Suprapubic skin (tissue), 4 donors: ENCODE measurements at regions not wholly inside any gene's neighbourhood (a gene's known extent, or its start where the extent isn't known, plus 50 kb on each side); places are given as distances from the start of the nearest gene placed in this dataset.

Source experiments
- CTCF ChIP-seq, 2 donors: fragments of 200-600 bp in 1 of 2; fragments of 450-650 bp in 1 of 2; sonication (generic) in 1 of 2; IDR thresholded peaks; one replicate each; pipeline ENCODE4 v1.5.1; 2016 to 2019; ENCODE audit warnings: antibody characterized with exemption in 2 of 2, mild to moderate bottlenecking in 1 of 2, moderate library complexity in 1 of 2
- EP300 ChIP-seq: sonication (generic); formaldehyde crosslinking; IDR thresholded peaks from one replicate; pipeline ENCODE4 v1.6.1; 2017; ENCODE audit warnings: antibody characterized with exemption
- POLR2A ChIP-seq, 2 donors: fragments of 450-650 bp; IDR thresholded peaks; one replicate each; pipeline ENCODE4 v1.6.1; 2017; ENCODE audit warnings: antibody characterized with exemption in 2 of 2, mild to moderate bottlenecking in 2 of 2, moderate library complexity in 2 of 2
- POLR2AphosphoS5 ChIP-seq, 3 donors: sonication (generic); formaldehyde crosslinking; IDR thresholded peaks; one replicate each; pipeline ENCODE4 v1.6.1; 2017; ENCODE audit warnings: antibody characterized with exemption in 3 of 3

- TF ChIP-seq CTCF (IDR thresholded peaks at IDR 0.05) (no peak), POLR2A (IDR thresholded peaks at IDR 0.05) (no peak), EP300 (no peak), POLR2AphosphoS5 (IDR thresholded peaks at IDR 0.05) (no peak)
Observed at GRCh38 chr11:91776655-91777054, 448.0 kb upstream of the FAT3 start.
